ENCODE measurements at regions not wholly inside any gene's neighbourhood (a gene's known extent, or its start where the extent isn't known, plus 50 kb on each side); places are given as distances from the start of the nearest gene placed in this dataset.

DNA sequence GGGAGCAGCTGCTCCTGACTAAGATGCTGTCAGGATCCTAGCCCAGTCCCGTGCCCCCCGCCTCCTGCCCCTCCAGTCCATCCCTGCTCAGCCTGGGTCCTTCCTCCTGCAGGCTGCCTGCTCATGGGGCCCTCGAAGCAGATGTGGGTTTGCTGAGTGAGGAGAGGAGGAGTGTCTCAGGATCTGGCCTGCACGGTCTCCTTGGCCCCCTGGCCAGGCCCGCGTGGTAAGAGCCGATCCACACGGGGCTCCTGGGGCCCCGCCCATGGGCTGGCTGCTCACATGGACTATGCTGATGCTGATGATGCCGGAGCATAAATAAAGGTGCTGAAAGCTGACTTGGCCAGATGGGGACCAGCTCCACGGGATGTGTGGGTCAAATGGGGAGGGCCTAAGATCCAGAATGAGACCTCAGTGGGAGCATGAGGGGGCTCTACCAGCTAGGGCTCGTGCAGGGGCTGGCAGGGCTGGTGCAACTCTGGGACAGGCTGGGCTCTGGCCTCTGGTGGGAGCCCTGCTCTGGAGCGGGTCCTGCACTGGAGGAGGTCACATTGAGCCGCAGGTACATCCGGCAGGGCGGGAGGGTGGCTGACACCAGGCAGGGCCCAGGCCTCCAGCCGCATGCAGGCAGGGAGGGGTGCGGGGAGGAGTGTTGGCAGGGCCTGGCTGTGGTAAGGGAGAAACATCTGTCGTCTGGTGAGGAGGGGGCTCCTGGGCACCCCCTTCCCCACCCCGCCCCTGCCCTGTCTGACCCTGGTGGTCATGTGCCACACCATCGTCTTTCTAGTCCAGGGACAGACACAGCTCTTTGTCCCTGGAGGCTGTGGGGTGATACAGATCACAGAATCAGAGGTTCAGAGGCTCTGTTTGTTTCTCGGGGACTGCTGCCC, 275.3 kb upstream of the HDAC4 start:
- H3K27me3 Mint-ChIP-seq, result peaks cover 3% of the 10 kb centered on the region
- H3K4me1 Mint-ChIP-seq, result no peaks in the 10 kb centered on the region
- H3K36me3 Mint-ChIP-seq (ENCODE audit: low read depth), result no peaks in the 10 kb centered on the region
- DNase-seq, result no peak
- peak; percentile 25 for ATAC-seq
- H3K27ac Mint-ChIP-seq, result no peak overlapping the region
- no peaks in the 10 kb centered on the region for H3K9me3 Mint-ChIP-seq
- H3K4me3 Mint-ChIP-seq, result no peak overlapping the region

GRCh38 chr2:239674981-239675825, 274.4 kb upstream of the HDAC4 start:
- H3K4me3 Mint-ChIP-seq, result no peak overlapping the region
- no peaks in the 10 kb centered on the region for H3K4me1 Mint-ChIP-seq
- no peak for ATAC-seq
- no peak overlapping the region for H3K27ac Mint-ChIP-seq
- H3K36me3 Mint-ChIP-seq (ENCODE audit: low read depth), result no peaks in the 10 kb centered on the region
- no peak for DNase-seq
- peaks cover 3% of the 10 kb centered on the region for H3K27me3 Mint-ChIP-seq
- no peaks in the 10 kb centered on the region for H3K9me3 Mint-ChIP-seq

DNA sequence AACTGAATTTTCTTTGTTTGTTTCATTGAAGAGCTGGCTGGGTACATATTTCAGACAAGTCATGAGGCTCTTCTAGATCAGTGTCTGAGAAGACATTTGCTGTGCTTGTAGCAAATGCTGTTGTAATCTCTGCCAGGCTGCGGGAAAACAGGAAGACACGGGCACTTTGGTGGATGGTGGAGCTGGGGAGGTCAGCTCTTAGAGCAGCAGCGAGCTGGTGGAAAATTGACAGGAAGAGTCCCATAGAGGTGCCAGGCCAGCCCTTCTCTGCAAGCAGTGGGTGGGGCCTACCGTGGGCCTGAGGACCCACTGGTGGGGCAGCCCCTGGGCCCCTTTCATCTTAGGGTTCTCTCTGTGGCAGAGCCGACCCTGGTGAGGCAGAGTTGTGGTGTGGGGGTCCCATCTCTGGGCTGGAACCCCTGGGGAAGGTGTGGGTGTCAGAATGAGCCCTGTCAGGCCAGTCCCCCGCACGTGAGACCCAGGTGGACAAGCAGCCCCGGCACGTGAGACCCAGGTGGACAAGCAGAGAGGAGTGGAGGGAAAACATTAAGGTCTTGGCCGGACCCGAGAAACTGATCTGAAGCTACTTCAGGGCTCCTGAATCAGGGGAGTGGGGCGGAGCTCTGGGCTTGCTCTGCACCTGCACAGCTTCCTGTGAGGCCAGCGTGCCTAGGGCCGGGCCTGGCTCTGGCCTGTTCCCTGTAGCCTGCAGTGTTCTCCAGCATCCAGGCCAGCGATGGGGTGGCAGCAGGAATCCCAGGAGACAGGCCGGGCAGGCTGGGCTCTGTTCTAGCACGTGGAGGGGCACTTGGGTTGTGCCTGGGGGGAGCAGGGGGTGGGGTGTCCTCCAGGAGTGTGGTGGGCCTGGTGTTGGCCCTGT, 273.5 kb upstream of the HDAC4 start:
- H3K4me3 Mint-ChIP-seq, result no peak overlapping the region
- no peak overlapping the region for H3K27ac Mint-ChIP-seq
- no peaks in the 10 kb centered on the region for H3K4me1 Mint-ChIP-seq
- H3K36me3 Mint-ChIP-seq (ENCODE audit: low read depth), result no peaks in the 10 kb centered on the region
- H3K9me3 Mint-ChIP-seq, result no peaks in the 10 kb centered on the region
- ATAC-seq, result no peak
- no peaks in the 10 kb centered on the region for H3K27me3 Mint-ChIP-seq
- DNase-seq, result no peak

GRCh38 chr2:239673641-239674040, 272.8 kb upstream of the HDAC4 start:
- no peak overlapping the region for H3K4me3 Mint-ChIP-seq
- H3K27me3 Mint-ChIP-seq, result no peaks in the 10 kb centered on the region
- ATAC-seq (no peak), DNase-seq (no peak)
- H3K27ac Mint-ChIP-seq, result no peak overlapping the region
- no peaks in the 10 kb centered on the region for H3K36me3 Mint-ChIP-seq (ENCODE audit: low read depth)
- no peaks in the 10 kb centered on the region for H3K9me3 Mint-ChIP-seq
- no peaks in the 10 kb centered on the region for H3K4me1 Mint-ChIP-seq

DNA sequence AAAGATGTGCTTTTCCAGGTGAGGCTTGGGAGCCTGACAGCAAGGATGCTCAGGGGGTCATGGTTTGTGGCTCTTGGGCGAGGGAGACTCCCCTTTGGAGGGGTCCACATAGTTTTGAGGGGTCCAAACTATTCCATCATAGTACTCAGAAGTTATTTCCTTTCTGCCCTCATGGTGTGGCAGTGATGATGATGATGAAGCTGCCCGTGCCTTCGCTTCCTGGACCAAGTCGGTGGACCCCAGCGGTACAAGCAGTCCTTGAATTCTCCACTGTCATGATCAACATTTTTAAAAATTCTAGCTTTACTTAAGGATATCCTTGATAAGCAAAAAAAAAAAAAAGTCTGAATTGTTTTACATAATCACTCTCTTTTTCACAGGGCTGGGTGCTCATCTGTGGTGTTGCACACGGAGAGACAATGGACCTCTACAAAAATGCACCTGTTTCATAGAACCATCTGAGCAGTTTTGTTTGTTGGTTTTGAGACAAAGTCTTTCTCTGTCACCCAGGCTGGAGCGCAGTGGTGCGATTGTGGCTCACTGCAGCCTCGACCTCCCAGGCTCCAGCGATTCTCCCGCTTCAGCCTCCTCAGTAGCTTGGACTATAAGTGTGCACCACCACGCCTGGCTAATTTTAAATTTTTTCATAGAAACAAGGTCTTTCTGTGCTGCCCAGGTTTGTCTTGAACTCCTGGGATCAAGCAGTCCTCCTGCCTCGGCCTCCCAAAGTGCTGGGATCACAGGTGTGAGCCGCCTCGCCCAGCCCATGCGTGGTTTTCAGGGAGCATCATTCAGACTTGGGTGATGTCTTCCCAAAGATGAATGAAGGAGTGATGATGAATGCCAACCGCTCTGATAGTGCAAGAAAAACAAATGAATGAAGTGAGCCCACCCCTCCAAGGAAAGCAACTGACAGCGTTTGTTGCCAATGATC, 271.4 kb upstream of the HDAC4 start:
- ATAC-seq, result no peak
- Mint-ChIP-seq H3K4me1 (no peaks in the 10 kb centered on the region), H3K4me3 (no peak overlapping the region), H3K36me3 (ENCODE audit: low read depth) (no peaks in the 10 kb centered on the region), H3K27ac (no peak overlapping the region), H3K9me3 (no peaks in the 10 kb centered on the region), H3K27me3 (no peaks in the 10 kb centered on the region)
- DNase-seq, result no peak

DNA sequence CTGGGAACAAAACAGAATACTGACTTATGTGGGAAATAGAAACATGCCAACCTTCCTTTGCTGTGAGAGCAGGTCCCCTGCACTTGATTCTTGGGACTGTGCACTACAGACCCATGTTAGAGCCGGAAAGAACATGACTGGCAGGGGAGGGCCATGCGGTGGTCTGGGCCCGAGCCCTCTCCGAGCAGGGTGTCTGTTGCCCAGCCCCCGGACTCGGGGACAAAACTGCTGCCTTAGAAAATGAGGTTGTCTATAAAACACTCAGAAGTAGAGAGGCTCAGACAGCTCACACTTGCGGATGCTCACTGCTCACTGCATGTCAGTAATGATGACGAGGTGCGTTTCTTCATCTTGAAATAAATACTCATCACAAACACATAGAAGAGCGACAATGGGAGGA, 270.7 kb upstream of the HDAC4 start:
- H3K4me1 Mint-ChIP-seq, result no peaks in the 10 kb centered on the region

DNA sequence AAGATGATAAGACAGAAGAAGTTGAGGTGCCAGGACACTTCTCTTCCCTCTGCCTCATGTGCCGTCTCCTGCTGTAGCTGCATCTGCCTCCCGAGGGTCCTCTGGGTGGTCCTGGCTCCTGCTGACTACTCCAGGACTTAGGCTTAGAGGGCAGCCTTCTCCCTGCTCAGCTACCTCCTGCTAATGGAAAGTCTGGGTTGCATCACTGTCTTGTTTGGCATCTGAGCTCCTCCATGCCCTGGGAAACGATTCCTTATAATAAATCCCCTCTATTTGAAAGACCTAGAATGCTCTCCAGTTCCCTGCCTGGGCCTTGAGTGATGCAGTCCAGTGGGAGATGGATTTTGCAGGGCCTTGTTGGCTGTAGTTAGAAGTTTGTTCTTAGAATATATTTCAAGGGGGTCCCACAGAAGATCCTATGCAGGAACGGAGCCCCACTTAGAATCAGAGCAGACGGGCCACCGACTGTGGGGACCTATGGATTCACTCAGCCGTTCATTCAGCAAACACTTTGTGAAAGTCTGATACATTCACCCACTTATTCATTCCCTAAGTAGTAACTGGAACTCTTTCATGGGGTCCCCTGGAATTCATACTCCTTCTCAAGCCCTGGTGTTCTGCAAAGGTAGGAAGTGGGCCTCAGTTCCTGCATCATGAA, 269.8 kb upstream of the HDAC4 start:
- Mint-ChIP-seq H3K36me3 (ENCODE audit: low read depth) (no peaks in the 10 kb centered on the region), H3K4me3 (no peak overlapping the region), H3K27me3 (no peaks in the 10 kb centered on the region), H3K9me3 (no peaks in the 10 kb centered on the region), H3K27ac (no peak overlapping the region), H3K4me1 (no peaks in the 10 kb centered on the region)
- no peak for DNase-seq
- no peak for ATAC-seq

More for the DNA sequence above, 270.7 kb upstream of the HDAC4 start:
- ATAC-seq (no peak), DNase-seq (no peak)
- H3K27ac Mint-ChIP-seq, result no peak overlapping the region
- no peaks in the 10 kb centered on the region for H3K36me3 Mint-ChIP-seq (ENCODE audit: low read depth)
- H3K9me3 Mint-ChIP-seq, result no peaks in the 10 kb centered on the region
- H3K4me3 Mint-ChIP-seq, result no peak overlapping the region
- no peaks in the 10 kb centered on the region for H3K27me3 Mint-ChIP-seq

DNA sequence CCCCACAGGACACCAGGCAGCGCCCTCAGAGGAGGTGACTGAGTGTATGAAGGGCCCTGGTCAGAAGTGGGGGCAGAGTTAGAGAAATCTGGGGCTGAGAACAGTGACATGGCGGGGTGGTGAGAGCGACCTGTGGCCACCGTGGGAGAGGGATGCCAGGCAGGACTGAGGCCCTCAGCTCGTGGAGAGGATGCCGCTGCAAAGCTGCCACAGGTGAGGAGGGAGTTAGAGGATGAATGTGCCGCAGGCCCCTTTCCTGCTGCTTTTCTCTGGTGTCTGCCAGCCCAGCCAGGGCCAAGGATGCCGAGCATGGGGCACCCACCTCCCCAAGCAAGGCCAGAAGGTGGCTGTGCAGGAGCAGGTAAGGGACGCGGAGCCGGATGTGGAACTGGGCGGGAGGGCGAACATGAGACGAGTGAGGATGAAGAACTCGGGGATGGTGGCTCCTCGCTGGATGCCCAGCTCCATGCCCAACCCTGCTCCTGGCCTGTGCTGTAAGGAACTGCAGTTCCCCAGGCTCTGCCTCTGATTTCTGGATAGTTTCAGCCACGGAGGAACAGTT, 269.2 kb upstream of the HDAC4 start:
- Mint-ChIP-seq H3K4me1 (no peaks in the 10 kb centered on the region), H3K27ac (no peak overlapping the region), H3K27me3 (no peaks in the 10 kb centered on the region), H3K9me3 (no peaks in the 10 kb centered on the region), H3K4me3 (no peak overlapping the region), H3K36me3 (ENCODE audit: low read depth) (no peaks in the 10 kb centered on the region)
- no peak for DNase-seq
- ATAC-seq, result no peak

GRCh38 chr2:239669181-239669898, 268.5 kb upstream of the HDAC4 start:
- no peaks in the 10 kb centered on the region for H3K36me3 Mint-ChIP-seq (ENCODE audit: low read depth)
- H3K27ac Mint-ChIP-seq, result no peak overlapping the region
- ATAC-seq (peak; percentile 34), DNase-seq (no peak)
- no peak overlapping the region for H3K4me3 Mint-ChIP-seq
- H3K27me3 Mint-ChIP-seq, result no peaks in the 10 kb centered on the region
- no peaks in the 10 kb centered on the region for H3K9me3 Mint-ChIP-seq
- H3K4me1 Mint-ChIP-seq, result no peaks in the 10 kb centered on the region

DNA sequence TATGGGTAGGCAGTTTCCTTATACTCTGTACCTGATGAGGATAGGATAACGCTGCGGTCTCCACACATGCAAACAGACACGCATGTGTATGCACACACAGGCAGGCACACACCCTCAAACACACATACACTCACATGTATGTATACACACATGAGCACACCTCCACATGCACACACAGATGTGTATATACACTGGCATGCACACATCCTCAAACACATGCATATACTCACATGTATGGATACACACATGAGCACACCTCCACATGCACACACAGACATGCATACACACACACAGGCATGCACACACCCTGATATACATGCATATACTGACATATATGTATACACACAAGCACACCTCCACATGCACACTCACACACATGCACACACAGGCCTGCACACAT, 267.8 kb upstream of the HDAC4 start:
- no peaks in the 10 kb centered on the region for H3K27me3 Mint-ChIP-seq

DNA sequence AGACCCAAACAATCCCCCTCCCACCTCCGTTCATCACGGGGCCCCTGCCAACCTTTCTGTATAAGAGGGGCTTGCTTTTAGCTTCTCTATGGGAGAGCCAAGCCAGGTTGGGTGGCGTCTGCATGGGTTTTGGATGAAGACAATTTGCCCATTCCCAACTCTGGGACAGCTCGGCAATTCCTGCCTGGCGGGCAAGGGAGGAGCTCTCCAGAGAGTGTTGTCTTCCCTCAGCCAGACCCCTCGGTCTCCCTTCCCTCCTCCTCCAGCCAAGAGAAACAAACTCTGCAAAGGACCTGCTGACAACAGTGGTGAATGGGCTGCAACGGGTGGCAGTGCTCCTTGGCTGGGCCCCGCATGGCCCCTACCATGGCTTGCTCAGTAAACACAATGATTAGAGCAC, 267.2 kb upstream of the HDAC4 start:
- no peaks in the 10 kb centered on the region for H3K9me3 Mint-ChIP-seq
- H3K4me1 Mint-ChIP-seq, result no peaks in the 10 kb centered on the region
- H3K27me3 Mint-ChIP-seq, result no peaks in the 10 kb centered on the region
- no peak for ATAC-seq
- H3K27ac Mint-ChIP-seq, result no peak overlapping the region
- H3K4me3 Mint-ChIP-seq, result no peak overlapping the region
- DNase-seq, result no peak
- no peaks in the 10 kb centered on the region for H3K36me3 Mint-ChIP-seq (ENCODE audit: low read depth)

More for the DNA sequence above, 267.8 kb upstream of the HDAC4 start:
- no peaks in the 10 kb centered on the region for H3K9me3 Mint-ChIP-seq
- H3K4me1 Mint-ChIP-seq, result no peaks in the 10 kb centered on the region
- H3K36me3 Mint-ChIP-seq (ENCODE audit: low read depth), result no peaks in the 10 kb centered on the region
- H3K27ac Mint-ChIP-seq, result no peak overlapping the region
- DNase-seq (no peak), ATAC-seq (no peak)
- no peak overlapping the region for H3K4me3 Mint-ChIP-seq

DNA sequence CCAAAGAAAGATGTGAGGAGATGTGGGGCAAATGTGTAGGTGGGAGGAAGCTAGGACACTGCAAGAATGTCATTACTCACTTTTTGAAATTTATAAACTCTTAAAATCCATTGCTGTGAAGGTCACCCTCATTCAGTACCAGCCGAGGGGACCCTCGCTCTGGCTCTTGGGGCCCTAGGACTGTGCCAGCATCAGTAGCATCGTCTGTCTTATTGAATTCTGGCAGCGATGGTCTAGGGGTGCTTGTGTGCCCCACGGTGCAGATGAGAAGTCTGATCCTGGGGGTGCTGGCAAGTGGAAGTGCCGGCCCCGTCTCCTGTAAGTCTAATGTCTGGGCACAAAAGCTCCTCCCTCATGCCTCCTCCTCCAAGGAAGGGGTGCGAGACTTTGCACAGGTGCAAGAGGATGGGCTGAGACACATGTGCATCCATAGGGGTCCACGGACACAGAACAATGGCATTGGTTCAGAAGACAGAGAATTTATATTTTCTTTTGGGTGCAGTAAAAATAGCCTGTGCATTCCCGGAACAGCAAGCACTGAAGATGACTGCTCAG, 266.7 kb upstream of the HDAC4 start:
- H3K27ac Mint-ChIP-seq, result no peak overlapping the region

More for the DNA sequence above, 266.7 kb upstream of the HDAC4 start:
- H3K4me1 Mint-ChIP-seq, result no peaks in the 10 kb centered on the region
- ATAC-seq, result no peak
- H3K36me3 Mint-ChIP-seq (ENCODE audit: low read depth), result no peaks in the 10 kb centered on the region
- DNase-seq, result no peak
- no peak overlapping the region for H3K4me3 Mint-ChIP-seq
- peaks cover 5% of the 10 kb centered on the region for H3K27me3 Mint-ChIP-seq
- H3K9me3 Mint-ChIP-seq, result no peaks in the 10 kb centered on the region

All from activated naive CD8-positive, alpha-beta T cell treated with anti-CD3 and anti-CD28 coated beads, Interleukin-2, amount 50 U/mL, for 24 hours (primary cell).